ENCODE measurements at regions not wholly inside any gene's neighbourhood (a gene's known extent, or its start where the extent isn't known, plus 50 kb on each side); places are given as distances from the start of the nearest gene placed in this dataset.
"Not testable (repeated sequence)": the region's sequence is repeated elsewhere in the genome, so short reads cannot be mapped to it uniquely, and the experiment has no call there.

- no peak for DNase-seq (ENCODE audit: low read depth)
Measured at GRCh38 chr3:8143186-8143585, 358.4 kb upstream of the LMCD1 start.

GRCh38 chr3:8145661-8146060 is 356.0 kb upstream of the LMCD1 start:
- no peak for DNase-seq (ENCODE audit: low read depth)

DNA sequence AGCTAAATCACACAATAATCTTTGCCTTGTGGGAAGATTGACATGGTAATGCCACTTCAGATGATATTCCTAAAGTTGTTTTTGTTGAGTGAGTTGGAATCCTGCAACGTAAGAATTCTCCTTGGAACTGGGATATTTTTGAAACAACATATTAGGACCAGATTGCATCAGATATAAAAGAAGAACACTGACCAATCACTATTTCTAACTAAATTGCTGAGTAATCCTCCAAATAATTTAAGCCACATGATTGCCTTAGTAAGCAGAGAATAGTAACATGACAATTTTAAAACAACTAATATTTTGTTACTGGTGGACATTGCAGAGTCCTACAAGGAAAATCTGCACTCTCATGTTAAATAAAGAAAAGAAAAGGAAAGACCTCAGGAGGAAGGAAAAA is 353.9 kb upstream of the LMCD1 start:
- no peak for DNase-seq (ENCODE audit: low read depth)

DNA sequence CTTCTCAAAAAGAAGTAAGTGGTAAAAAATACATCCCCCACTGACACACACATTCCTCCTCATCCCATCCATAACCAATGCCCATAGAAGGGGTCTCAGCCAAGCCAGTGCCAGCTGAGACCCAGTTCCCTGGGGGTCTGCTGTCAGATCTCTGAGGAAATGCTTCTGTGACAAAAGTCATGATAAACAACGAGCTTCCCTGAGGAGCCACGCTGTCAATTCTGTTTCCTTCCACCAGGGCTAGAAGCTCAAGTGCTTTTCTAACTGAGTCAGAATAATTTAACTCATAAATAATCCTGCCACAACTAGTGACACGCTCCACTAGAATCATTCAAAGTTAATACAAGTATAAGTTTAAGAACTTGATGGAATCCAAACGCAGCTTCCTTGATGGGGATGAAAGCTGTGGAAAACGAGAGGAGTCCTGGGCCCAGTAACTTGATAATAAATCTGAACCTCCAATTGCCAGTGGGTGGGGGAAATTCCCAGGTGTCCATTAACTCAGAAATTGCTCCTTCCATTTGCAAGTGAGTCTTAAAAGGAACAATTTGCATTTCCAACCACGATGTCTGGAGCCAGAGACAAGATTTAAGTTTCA is 348.7 kb upstream of the LMCD1 start:
- no peak for DNase-seq (ENCODE audit: low read depth)

DNA sequence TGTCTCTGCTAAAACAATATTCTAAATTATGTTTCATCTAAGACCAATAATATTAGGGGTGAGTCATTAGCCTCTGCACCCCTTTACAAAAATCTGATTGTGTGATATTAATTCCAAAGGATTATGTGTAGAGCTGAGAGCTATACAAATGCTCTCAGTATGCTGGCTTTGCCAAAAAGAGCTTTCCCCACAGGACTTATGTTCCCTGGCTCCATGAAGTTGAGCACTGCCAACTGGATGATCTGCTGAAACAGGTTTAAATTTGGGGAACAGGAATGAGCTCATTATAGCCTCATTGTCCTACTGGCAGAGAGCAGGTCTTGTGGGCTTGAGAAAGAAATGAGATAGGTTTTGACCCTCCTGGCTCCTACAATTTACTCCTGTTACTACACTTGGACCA is 347.8 kb upstream of the LMCD1 start:
- no peak for DNase-seq (ENCODE audit: low read depth)

DNA sequence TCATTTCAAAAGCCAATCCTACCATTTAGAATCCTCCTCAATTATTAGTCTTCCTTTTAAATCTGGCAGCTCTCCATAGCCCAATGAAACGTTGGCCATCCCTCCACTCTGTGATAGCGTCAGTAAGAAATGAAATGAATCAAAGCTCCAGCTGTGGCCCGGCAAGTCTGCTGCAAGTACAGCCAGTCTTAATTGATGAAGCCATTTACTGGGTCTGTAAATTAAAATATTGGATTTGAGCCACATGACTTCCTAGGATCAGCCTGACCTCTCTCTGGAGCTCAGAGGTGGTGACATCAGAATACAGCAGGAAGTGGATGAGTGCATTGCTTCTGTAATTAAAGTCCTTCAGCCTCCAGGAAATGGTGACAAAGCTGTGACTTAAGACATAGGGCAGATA is 347.0 kb upstream of the LMCD1 start:
- DNase-seq (ENCODE audit: low read depth): no peak

GRCh38 chr3:8156138-8156537 is 345.5 kb upstream of the LMCD1 start:
- DNase-seq (ENCODE audit: low read depth): no peak

- no peak for DNase-seq (ENCODE audit: low read depth)
Measured at GRCh38 chr3:8156831-8157230, 344.8 kb upstream of the LMCD1 start.

- no peak for DNase-seq (ENCODE audit: low read depth)
Measured at GRCh38 chr3:8157640-8158039, 344.0 kb upstream of the LMCD1 start.

DNA sequence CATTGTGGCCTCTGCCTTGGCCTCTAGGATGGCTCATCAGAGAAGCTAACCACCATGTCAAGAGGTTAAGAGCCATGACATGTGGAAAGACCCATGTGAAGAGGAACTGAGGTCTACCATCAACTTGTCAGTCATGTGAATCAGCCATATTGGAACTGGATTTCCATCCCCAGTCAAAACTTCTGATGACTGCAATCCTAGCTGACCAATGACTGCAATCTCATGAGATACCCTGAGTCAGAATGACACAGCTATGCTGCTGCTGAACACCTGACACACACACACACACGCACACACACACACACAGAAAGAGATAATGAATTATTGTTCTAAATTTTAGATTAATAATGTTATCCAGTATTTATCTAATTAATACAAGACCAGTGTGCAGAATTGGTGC is 337.5 kb upstream of the LMCD1 start:
- DNase-seq (ENCODE audit: low read depth): no peak

- no peak for DNase-seq (ENCODE audit: low read depth)
Measured at GRCh38 chr3:8166014-8166413, 335.6 kb upstream of the LMCD1 start.

GRCh38 chr3:8170971-8171508 is 330.6 kb upstream of the LMCD1 start:
- DNase-seq (ENCODE audit: low read depth): no peak

- DNase-seq (ENCODE audit: low read depth): no peak
Measured at GRCh38 chr3:8173892-8174291, 327.7 kb upstream of the LMCD1 start.

GRCh38 chr3:8176759-8177483 is 324.7 kb upstream of the LMCD1 start:
- not testable (repeated sequence) for DNase-seq (ENCODE audit: low read depth)

- DNase-seq (ENCODE audit: low read depth): not testable (repeated sequence)
Measured at GRCh38 chr3:8178516-8178915, 323.1 kb upstream of the LMCD1 start.

- no peak for DNase-seq (ENCODE audit: low read depth)
Measured at GRCh38 chr3:8182904-8183303, 318.7 kb upstream of the LMCD1 start.

- DNase-seq (ENCODE audit: low read depth): no peak
Measured at GRCh38 chr3:8183627-8184026, 318.0 kb upstream of the LMCD1 start.

- DNase-seq (ENCODE audit: low read depth): no peak
Measured at GRCh38 chr3:8186213-8186612, 315.4 kb upstream of the LMCD1 start.

- DNase-seq (ENCODE audit: low read depth): no peak
Measured at GRCh38 chr3:8187996-8188395, 313.6 kb upstream of the LMCD1 start.

- no peak for DNase-seq (ENCODE audit: low read depth)
Measured at GRCh38 chr3:8189051-8189450, 312.6 kb upstream of the LMCD1 start.

DNA sequence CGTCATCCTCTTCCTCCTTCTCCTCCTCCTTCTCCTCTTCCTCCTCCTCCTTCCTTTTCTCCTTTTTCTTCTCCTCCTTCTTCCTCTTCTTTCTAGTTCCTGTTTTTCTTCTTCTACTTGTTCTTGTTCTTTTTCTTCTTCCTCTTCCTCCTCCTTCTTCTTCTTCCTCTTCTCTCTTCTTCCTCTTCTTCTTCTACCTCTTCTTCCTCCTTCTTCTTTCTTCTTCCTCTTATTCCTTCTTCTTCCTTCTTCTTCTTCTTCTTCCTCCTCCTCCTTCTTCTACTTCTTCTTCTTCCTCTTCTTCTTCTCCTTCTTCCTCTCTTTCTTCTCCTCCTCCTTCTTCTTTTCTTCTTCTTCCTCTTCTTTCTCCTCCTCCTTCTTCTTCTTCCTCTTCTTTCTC is 310.2 kb upstream of the LMCD1 start:
- DNase-seq (ENCODE audit: low read depth): no peak

GRCh38 chr3:8197384-8197783 is 304.2 kb upstream of the LMCD1 start:
- DNase-seq (ENCODE audit: low read depth): no peak

- DNase-seq (ENCODE audit: low read depth): no peak
Measured at GRCh38 chr3:8198605-8199004, 303.0 kb upstream of the LMCD1 start.

DNA sequence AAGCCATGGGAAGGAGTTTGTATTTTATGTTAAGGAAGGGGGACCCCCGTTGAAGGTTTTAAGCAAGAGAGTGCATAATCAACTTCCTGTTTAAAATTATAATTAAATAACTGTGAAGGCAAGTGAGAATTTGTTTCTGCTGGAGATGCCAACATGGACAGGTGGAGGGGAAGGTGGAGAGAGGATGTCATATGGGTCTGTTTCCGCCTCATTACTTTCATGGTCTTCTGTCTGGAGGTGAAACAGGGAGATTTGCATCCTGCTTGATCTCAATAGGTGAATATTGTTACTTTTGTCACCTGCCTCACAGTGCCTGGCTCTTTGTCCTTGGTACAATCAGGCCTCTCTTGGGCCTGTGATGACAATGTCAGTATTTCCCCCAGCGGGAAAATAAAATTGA is 300.6 kb upstream of the LMCD1 start:
- DNase-seq (ENCODE audit: low read depth): no peak

All from activated T-cell treated with anti-CD3 and anti-CD28 coated beads for 48 hours (primary cell).